CD8-positive, alpha-beta memory T cell (primary cell): ENCODE measurements at regions not wholly inside any gene's neighbourhood (a gene's known extent, or its start where the extent isn't known, plus 50 kb on each side); places are given as distances from the start of the nearest gene placed in this dataset.

ENCODE experiments used
- CTCF ChIA-PET: fragments of 350-600 bp; sonication (Branson Sonifier 250); formaldehyde crosslinking; loops from one replicate; lab custom pipeline; 2021; ENCODE audit warnings: antibody characterized with exemption; lab: Charles Lee
- POLR2A ChIA-PET: fragments of 350-600 bp; sonication (Branson Sonifier 250); formaldehyde crosslinking; loops from one replicate; lab custom pipeline; 2021; ENCODE audit warnings: antibody characterized with exemption; lab: Charles Lee
- DNase-seq, 5 donors: peaks; one replicate each; pipeline versions ENCODE4 v3.0.0 to v3.0.0-alpha.2; 2020 to 2022; ENCODE audit warnings: mixed read lengths in 1 of 5
- H3K27ac ChIP-seq: one replicate; pipeline ENCODE4 v1.7.0; 2013; ENCODE audit warnings: low read depth, mild to moderate bottlenecking, low read length, moderate library complexity
- H3K27me3 ChIP-seq: 2 replicates; pipeline ENCODE4 v1.7.0; 2013; ENCODE audit warnings: low read length, mild to moderate bottlenecking; ENCODE audit not compliant: insufficient read depth, poor library complexity, severe bottlenecking
- H3K36me3 ChIP-seq: 2 replicates; pipeline ENCODE4 v1.7.0; 2013; ENCODE audit warnings: mild to moderate bottlenecking, low read length, moderate library complexity; ENCODE audit not compliant: insufficient read depth
- H3K4me1 ChIP-seq: 2 replicates; pipeline ENCODE4 v1.7.0; 2013; ENCODE audit warnings: mild to moderate bottlenecking, low read length, moderate library complexity; ENCODE audit not compliant: insufficient read depth
- H3K4me3 ChIP-seq: 2 replicates; pipeline ENCODE4 v1.7.0; 2013; ENCODE audit warnings: mild to moderate bottlenecking, low read length
- H3K9me3 ChIP-seq: 2 replicates; pipeline ENCODE4 v1.7.0; 2013; ENCODE audit warnings: mild to moderate bottlenecking, low read length
- H3K27ac Mint-ChIP-seq, 8 donors: one replicate each; pipeline ENCODE4 v1.8.0; 2020 to 2021; ENCODE audit warnings: mixed read lengths in 8 of 8, mild to moderate bottlenecking in 6 of 8, inconsistent platforms in 3 of 8, moderate library complexity in 3 of 8
- H3K27me3 Mint-ChIP-seq, 2 donors: one replicate each; pipeline ENCODE4 v1.8.0; 2020 to 2021; ENCODE audit warnings: mixed read lengths in 2 of 2, mild to moderate bottlenecking in 1 of 2, moderate library complexity in 1 of 2
- H3K36me3 Mint-ChIP-seq, 3 donors: one replicate each; pipeline ENCODE4 v1.8.0; 2020 to 2021; ENCODE audit warnings: mixed read lengths in 3 of 3, inconsistent platforms in 1 of 3, mild to moderate bottlenecking in 1 of 3
- H3K4me1 Mint-ChIP-seq, 3 donors: one replicate each; pipeline ENCODE4 v1.8.0; 2020 to 2021; ENCODE audit warnings: mixed read lengths in 3 of 3, inconsistent platforms in 1 of 3, mild to moderate bottlenecking in 1 of 3
- H3K4me3 Mint-ChIP-seq, 7 donors: one replicate each; pipeline ENCODE4 v1.8.0; 2020 to 2021; ENCODE audit warnings: mixed read lengths in 7 of 7, mild to moderate bottlenecking in 6 of 7, moderate library complexity in 4 of 7, inconsistent platforms in 2 of 7
- H3K9me3 Mint-ChIP-seq, 5 donors: one replicate each; pipeline ENCODE4 v1.8.0; 2020 to 2022; ENCODE audit warnings: mixed read lengths in 5 of 5, mild to moderate bottlenecking in 3 of 5, moderate library complexity in 2 of 5, inconsistent platforms in 1 of 5

DNA sequence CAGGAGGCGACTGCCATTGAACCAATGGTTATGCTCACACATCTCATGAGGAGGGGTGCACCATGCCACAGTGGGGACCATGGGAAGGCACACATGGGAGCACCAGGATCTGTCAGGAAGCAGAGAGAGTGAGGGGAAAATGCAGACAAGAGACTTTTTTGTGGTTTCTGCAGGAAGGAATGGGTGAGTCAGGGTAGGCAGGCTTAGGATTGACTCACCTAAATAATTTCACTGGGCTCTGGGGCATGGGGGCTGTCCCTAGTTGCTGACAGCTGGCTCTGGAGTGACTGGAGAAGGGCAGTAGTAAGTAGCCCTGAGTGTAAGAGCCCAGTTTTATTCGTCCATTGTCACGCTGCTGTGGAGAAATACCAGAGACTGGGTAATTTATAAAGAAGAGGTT, 202.4 kb downstream of the AXIN2 start:
- peaks cover 0 to 2% (median 0%) of the 10 kb centered on the region in 5 donors for H3K9me3 Mint-ChIP-seq
- no peaks in the 10 kb centered on the region for H3K4me1 Mint-ChIP-seq
- Histone ChIP-seq H3K27me3 (no peaks in the 10 kb centered on the region), H3K4me1 (no peaks in the 10 kb centered on the region), H3K36me3 (no peaks in the 10 kb centered on the region), H3K4me3 (no peak overlapping the region), H3K9me3 (no peaks in the 10 kb centered on the region), H3K27ac (no peak overlapping the region)
- H3K4me3 Mint-ChIP-seq = no peak overlapping the region
- no peaks in the 10 kb centered on the region for H3K36me3 Mint-ChIP-seq
- ChIA-PET CTCF (no interaction called here), POLR2A (no interaction called here)
- no peak overlapping the region for H3K27ac Mint-ChIP-seq
- DNase-seq = no peak
- peaks cover 5 to 25% of the 10 kb centered on the region in 2 donors for H3K27me3 Mint-ChIP-seq

DNA sequence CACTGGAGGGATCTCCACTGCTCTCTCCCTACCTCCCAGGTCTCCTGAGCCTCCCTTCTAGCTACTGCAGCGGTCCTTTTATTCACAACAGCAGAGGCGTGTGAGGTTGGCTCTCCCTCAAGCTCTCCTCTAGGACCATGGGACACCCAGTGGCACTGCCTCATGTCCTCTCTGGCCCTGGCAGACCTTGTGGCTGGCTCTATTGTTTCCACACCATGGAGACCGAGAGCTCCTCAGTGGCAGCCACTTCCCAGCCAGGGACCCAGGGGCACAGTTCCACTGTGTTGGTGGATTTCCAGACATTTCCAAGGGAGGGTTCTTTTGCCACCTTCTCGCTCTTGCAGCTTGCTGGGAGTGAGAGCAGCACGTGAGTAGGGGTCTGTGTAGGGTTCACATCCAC, 204.9 kb downstream of the AXIN2 start:
- POLR2A ChIA-PET = no interaction called here

DNA sequence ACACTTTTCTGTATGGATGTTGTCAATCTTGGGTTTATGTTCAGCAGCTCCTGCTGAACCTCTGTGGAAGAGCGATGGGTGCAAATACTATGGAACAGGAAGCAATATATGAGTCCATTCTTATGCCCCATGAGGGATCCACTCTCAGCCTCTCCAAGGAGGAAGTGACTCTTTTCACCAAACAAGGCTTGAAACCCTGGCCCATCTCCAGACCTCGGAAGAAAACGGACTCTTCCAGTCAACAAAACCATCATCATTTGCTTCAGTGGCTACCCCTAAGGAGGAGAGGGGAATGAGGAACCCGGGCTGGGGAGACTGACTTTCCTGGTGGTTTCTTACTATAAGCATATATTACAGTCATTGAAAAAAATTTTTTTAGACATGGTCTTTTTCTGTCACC, 206.2 kb downstream of the AXIN2 start:
- POLR2A ChIA-PET = no interaction called here
- Mint-ChIP-seq H3K27me3 (peaks cover 6 to 33% of the 10 kb centered on the region in 2 donors), H3K4me3 (no peak overlapping the region), H3K4me1 (no peaks in the 10 kb centered on the region), H3K9me3 (peaks cover 0 to 5% (median 0%) of the 10 kb centered on the region in 5 donors), H3K27ac (no peak overlapping the region), H3K36me3 (no peaks in the 10 kb centered on the region)
- Histone ChIP-seq H3K27ac (no peak overlapping the region), H3K9me3 (no peaks in the 10 kb centered on the region), H3K36me3 (no peaks in the 10 kb centered on the region), H3K4me3 (no peak overlapping the region), H3K4me1 (no peaks in the 10 kb centered on the region), H3K27me3 (no peaks in the 10 kb centered on the region)
- DNase-seq = no peak
- CTCF ChIA-PET = no interaction called here

More for the DNA sequence above, 204.9 kb downstream of the AXIN2 start:
- no peak overlapping the region for H3K27ac ChIP-seq
- no peak overlapping the region for H3K4me3 ChIP-seq
- no peaks in the 10 kb centered on the region for H3K36me3 ChIP-seq
- no peaks in the 10 kb centered on the region for H3K4me1 Mint-ChIP-seq
- CTCF ChIA-PET = no interaction called here
- peaks cover 5 to 25% of the 10 kb centered on the region in 2 donors for H3K27me3 Mint-ChIP-seq
- no peak overlapping the region for H3K4me3 Mint-ChIP-seq
- no peak for DNase-seq
- H3K27me3 ChIP-seq = no peaks in the 10 kb centered on the region
- no peaks in the 10 kb centered on the region for H3K36me3 Mint-ChIP-seq
- no peak overlapping the region for H3K27ac Mint-ChIP-seq
- H3K9me3 ChIP-seq = no peaks in the 10 kb centered on the region
- H3K4me1 ChIP-seq = no peaks in the 10 kb centered on the region
- H3K9me3 Mint-ChIP-seq = peaks cover 0 to 2% (median 0%) of the 10 kb centered on the region in 5 donors

GRCh38 chr17:65349916-65350315, 211.5 kb downstream of the AXIN2 start:
- Mint-ChIP-seq H3K27me3 (peaks cover 4 to 59% of the 10 kb centered on the region in 2 donors), H3K4me1 (no peaks in the 10 kb centered on the region), H3K9me3 (peaks cover 4 to 6% (median 5%) of the 10 kb centered on the region in 5 donors), H3K4me3 (no peak overlapping the region), H3K36me3 (peaks cover 0 to 5% (median 0%) of the 10 kb centered on the region in 3 donors), H3K27ac (no peak overlapping the region)
- ChIA-PET POLR2A (no interaction called here), CTCF (no interaction called here)
- Histone ChIP-seq H3K27me3 (no peaks in the 10 kb centered on the region), H3K9me3 (no peaks in the 10 kb centered on the region), H3K27ac (no peak overlapping the region), H3K4me1 (peaks cover 6% of the 10 kb centered on the region), H3K4me3 (no peak overlapping the region), H3K36me3 (no peaks in the 10 kb centered on the region)
- DNase-seq = no peak

DNA sequence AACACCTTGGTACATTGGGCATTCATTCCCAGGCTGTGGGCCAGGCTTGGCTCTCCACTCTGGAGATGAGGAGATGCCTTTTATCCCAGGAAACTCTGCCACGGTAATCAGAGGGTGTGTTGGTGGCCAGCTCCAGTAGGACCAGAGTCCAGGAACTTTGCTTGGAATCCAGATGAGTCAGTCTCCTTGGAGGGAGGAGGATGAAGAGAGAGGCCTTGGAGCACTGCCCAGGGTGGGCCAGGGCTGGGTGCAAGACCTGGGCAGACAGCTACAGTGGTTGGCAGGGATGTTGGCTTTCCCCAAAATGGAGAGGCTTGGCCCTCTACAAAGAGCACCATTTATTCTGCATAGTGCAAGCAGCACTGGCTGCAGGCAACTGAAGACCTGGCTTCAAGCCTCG, 209.0 kb downstream of the RGS9 start:
- H3K4me1 ChIP-seq = peaks cover 6% of the 10 kb centered on the region
- no peaks in the 10 kb centered on the region for H3K36me3 ChIP-seq
- H3K27me3 ChIP-seq = no peaks in the 10 kb centered on the region
- H3K9me3 Mint-ChIP-seq = peaks cover 3 to 6% (median 5%) of the 10 kb centered on the region in 5 donors
- no peak for DNase-seq
- peaks cover 9 to 69% of the 10 kb centered on the region in 2 donors for H3K27me3 Mint-ChIP-seq
- H3K27ac ChIP-seq = no peak overlapping the region
- H3K4me1 Mint-ChIP-seq = no peaks in the 10 kb centered on the region
- no peak overlapping the region for H3K4me3 Mint-ChIP-seq
- H3K9me3 ChIP-seq = no peaks in the 10 kb centered on the region
- POLR2A ChIA-PET = no interaction called here
- CTCF ChIA-PET = no interaction called here
- H3K4me3 ChIP-seq = no peak overlapping the region
- peaks cover 0 to 5% (median 0%) of the 10 kb centered on the region in 3 donors for H3K36me3 Mint-ChIP-seq
- H3K27ac Mint-ChIP-seq = no peak overlapping the region

GRCh38 chr17:65345261-65346005, 208.3 kb downstream of the RGS9 start:
- POLR2A ChIA-PET = no interaction called here
- CTCF ChIA-PET = no interaction called here

GRCh38 chr17:65340401-65340800, 203.2 kb downstream of the RGS9 start:
- Histone ChIP-seq H3K27me3 (no peaks in the 10 kb centered on the region), H3K9me3 (no peaks in the 10 kb centered on the region), H3K36me3 (no peaks in the 10 kb centered on the region), H3K27ac (no peak overlapping the region), H3K4me3 (no peak overlapping the region), H3K4me1 (peaks cover 3% of the 10 kb centered on the region)
- H3K36me3 Mint-ChIP-seq = peaks cover 0 to 11% (median 0%) of the 10 kb centered on the region in 3 donors
- H3K27ac Mint-ChIP-seq = no peak overlapping the region
- peaks cover 0 to 23% (median 16%) of the 10 kb centered on the region in 5 donors for H3K9me3 Mint-ChIP-seq
- CTCF ChIA-PET = no interaction called here
- POLR2A ChIA-PET = no interaction called here
- peaks cover 14 to 56% of the 10 kb centered on the region in 2 donors for H3K27me3 Mint-ChIP-seq
- H3K4me3 Mint-ChIP-seq = no peak overlapping the region
- H3K4me1 Mint-ChIP-seq = no peaks in the 10 kb centered on the region
- DNase-seq = no peak

More at GRCh38 chr17:65345261-65346005, 208.3 kb downstream of the RGS9 start:
- peak in 1 of 5 donors; percentile 26 for DNase-seq
- peaks cover 6% of the 10 kb centered on the region for H3K4me1 ChIP-seq
- no peaks in the 10 kb centered on the region for H3K27me3 ChIP-seq
- Mint-ChIP-seq H3K27ac (no peak overlapping the region), H3K27me3 (peaks cover 15 to 70% of the 10 kb centered on the region in 2 donors), H3K36me3 (peaks cover 0 to 5% (median 0%) of the 10 kb centered on the region in 3 donors), H3K4me3 (no peak overlapping the region), H3K4me1 (no peaks in the 10 kb centered on the region), H3K9me3 (peaks cover 1 to 11% (median 6%) of the 10 kb centered on the region in 5 donors)
- no peak overlapping the region for H3K4me3 ChIP-seq
- no peak overlapping the region for H3K27ac ChIP-seq
- no peaks in the 10 kb centered on the region for H3K9me3 ChIP-seq
- no peaks in the 10 kb centered on the region for H3K36me3 ChIP-seq

GRCh38 chr17:65334406-65334805, 197.2 kb downstream of the RGS9 start:
- Histone ChIP-seq H3K27ac (no peak overlapping the region), H3K9me3 (no peaks in the 10 kb centered on the region), H3K4me1 (no peaks in the 10 kb centered on the region), H3K27me3 (no peaks in the 10 kb centered on the region), H3K36me3 (no peaks in the 10 kb centered on the region), H3K4me3 (no peak overlapping the region)
- H3K36me3 Mint-ChIP-seq = peaks cover 0 to 8% (median 0%) of the 10 kb centered on the region in 3 donors
- ChIA-PET POLR2A (no interaction called here), CTCF (no interaction called here)
- peaks cover 12 to 60% of the 10 kb centered on the region in 2 donors for H3K27me3 Mint-ChIP-seq
- no peaks in the 10 kb centered on the region for H3K4me1 Mint-ChIP-seq
- H3K9me3 Mint-ChIP-seq = peaks cover 0 to 13% (median 11%) of the 10 kb centered on the region in 5 donors
- no peak overlapping the region for H3K27ac Mint-ChIP-seq
- DNase-seq = no peak
- H3K4me3 Mint-ChIP-seq = no peak overlapping the region
